22Rv1 (cell line): ENCODE measurements at regions not wholly inside any gene's neighbourhood (a gene's known extent, or its start where the extent isn't known, plus 50 kb on each side); places are given as distances from the start of the nearest gene placed in this dataset.

Experiments used
- CTCF ChIP-seq: fragments of 450-650 bp; IDR thresholded peaks from 2 replicates; pipeline ENCODE4 v1.5.1; 2017; ENCODE audit warnings: mild to moderate bottlenecking
- ZFX ChIP-seq: fragments of 450-650 bp; IDR thresholded peaks from 2 replicates; pipeline ENCODE4 v1.6.1; 2017; ENCODE audit warnings: antibody characterized with exemption, borderline replicate concordance

- TF ChIP-seq CTCF = no peak
- TF ChIP-seq ZFX = no peak
These were observed 153.5 kb downstream of the MBL2 start for GRCh38 chr10:52619052-52619451.
